Ectodermal cell (in vitro differentiated cells): ENCODE measurements at regions not wholly inside any gene's neighbourhood (a gene's known extent, or its start where the extent isn't known, plus 50 kb on each side); places are given as distances from the start of the nearest gene placed in this dataset.
A peak's percentile ranks its signal among the peaks of the same experiment; 100 is the strongest.

Experiments
- H3K27ac ChIP-seq: 2 replicates; pipeline ENCODE4 v1.7.0; 2013; ENCODE audit warnings: mild to moderate bottlenecking, low read depth, low read length; ENCODE audit not compliant: insufficient read depth, poor library complexity, severe bottlenecking
- H3K27me3 ChIP-seq: 2 replicates; pipeline ENCODE4 v1.7.0; 2013; ENCODE audit warnings: mild to moderate bottlenecking, low read length; ENCODE audit not compliant: insufficient read depth, control insufficient read depth, poor library complexity, severe bottlenecking
- H3K36me3 ChIP-seq: one replicate; pipeline ENCODE4 v1.7.0; 2013; ENCODE audit warnings: low read length; ENCODE audit not compliant: control insufficient read depth, insufficient read depth
- H3K4me1 ChIP-seq: one replicate; pipeline ENCODE4 v1.7.0; 2013; ENCODE audit warnings: low read length; ENCODE audit not compliant: control insufficient read depth, insufficient read depth
- H3K4me3 ChIP-seq: 2 replicates; pipeline ENCODE4 v1.7.0; 2013; ENCODE audit warnings: low read depth, low read length, control low read depth; ENCODE audit not compliant: insufficient read depth
- H3K9me3 ChIP-seq: 2 replicates; pipeline ENCODE4 v1.7.0; 2013; ENCODE audit warnings: mild to moderate bottlenecking, low read length, moderate library complexity; ENCODE audit not compliant: control insufficient read depth
- WGBS, 2 experiments: methylation state at CpG; one replicate each; pipeline ENCODE4 v1.1.7; 2013; ENCODE audit warnings: missing lambda C conversion rate in 2 of 2; 5-methylcytosine and 5-hydroxymethylcytosine counted together

- H3K4me1 ChIP-seq: peaks cover 5% of the 10 kb centered on the region
- no peaks in the 10 kb centered on the region for H3K36me3 ChIP-seq
- no peak overlapping the region for H3K4me3 ChIP-seq
- no peaks in the 10 kb centered on the region for H3K27me3 ChIP-seq
- H3K9me3 ChIP-seq: no peaks in the 10 kb centered on the region
- WGBS, 2 experiments: 90 to 97% methylated on average over 3 of the region's 3 CpGs
- no peak overlapping the region for H3K27ac ChIP-seq
These were observed 358.2 kb upstream of the CLNK start for GRCh38 chr4:11042760-11043159.

GRCh38 chr4:11039634-11040131 lies 355.1 kb upstream of the CLNK start:
- H3K4me3 ChIP-seq: no peak overlapping the region
- peaks cover 7% of the 10 kb centered on the region for H3K4me1 ChIP-seq
- no peaks in the 10 kb centered on the region for H3K27me3 ChIP-seq
- no peaks in the 10 kb centered on the region for H3K9me3 ChIP-seq
- WGBS, 2 experiments: 96 to 97% methylated on average over 8 of the region's 8 CpGs
- H3K36me3 ChIP-seq: no peaks in the 10 kb centered on the region
- no peak overlapping the region for H3K27ac ChIP-seq

- no peaks in the 10 kb centered on the region for H3K36me3 ChIP-seq
- peaks cover 7% of the 10 kb centered on the region for H3K4me1 ChIP-seq
- no peaks in the 10 kb centered on the region for H3K27me3 ChIP-seq
- 93 to 97% methylated on average over 3 to 4 of the region's 4 CpGs for WGBS, 2 experiments
- H3K9me3 ChIP-seq: no peaks in the 10 kb centered on the region
- H3K27ac ChIP-seq: no peak overlapping the region
- no peak overlapping the region for H3K4me3 ChIP-seq
These were observed 354.4 kb upstream of the CLNK start for GRCh38 chr4:11038926-11039325.

- Histone ChIP-seq H3K4me1 (peaks cover 7% of the 10 kb centered on the region), H3K27ac (peak overlapping the region; percentile 4), H3K36me3 (no peaks in the 10 kb centered on the region), H3K4me3 (no peak overlapping the region), H3K27me3 (no peaks in the 10 kb centered on the region), H3K9me3 (no peaks in the 10 kb centered on the region)
- WGBS, 2 experiments: 42 to 68% methylated on average over 1 of the region's 1 CpG
These were observed 353.1 kb upstream of the CLNK start for GRCh38 chr4:11037637-11038036.

- 69 to 72% methylated on average over 3 of the region's 3 CpGs for WGBS, 2 experiments
- Histone ChIP-seq H3K9me3 (no peaks in the 10 kb centered on the region), H3K36me3 (no peaks in the 10 kb centered on the region), H3K4me1 (no peaks in the 10 kb centered on the region), H3K27me3 (no peaks in the 10 kb centered on the region), H3K4me3 (no peak overlapping the region), H3K27ac (no peak overlapping the region)
These were observed 343.8 kb upstream of the CLNK start for GRCh38 chr4:11028334-11028733.

- 91 to 92% methylated on average over 3 of the region's 3 CpGs for WGBS, 2 experiments
These were observed 336.8 kb upstream of the CLNK start for GRCh38 chr4:11021333-11021732.

GRCh38 chr4:11019451-11020240 lies 335.1 kb upstream of the CLNK start:
- H3K4me1 ChIP-seq: no peaks in the 10 kb centered on the region
- no peak overlapping the region for H3K4me3 ChIP-seq
- H3K9me3 ChIP-seq: no peaks in the 10 kb centered on the region
- no peaks in the 10 kb centered on the region for H3K36me3 ChIP-seq
- no peaks in the 10 kb centered on the region for H3K27me3 ChIP-seq
- H3K27ac ChIP-seq: no peak overlapping the region
- WGBS, 2 experiments: 94 to 96% methylated on average over 8 of the region's 8 CpGs

More at GRCh38 chr4:11021333-11021732, 336.8 kb upstream of the CLNK start:
- no peaks in the 10 kb centered on the region for H3K36me3 ChIP-seq
- H3K4me1 ChIP-seq: no peaks in the 10 kb centered on the region
- no peak overlapping the region for H3K27ac ChIP-seq
- H3K4me3 ChIP-seq: no peak overlapping the region
- no peaks in the 10 kb centered on the region for H3K27me3 ChIP-seq
- no peaks in the 10 kb centered on the region for H3K9me3 ChIP-seq

- H3K9me3 ChIP-seq: no peaks in the 10 kb centered on the region
- H3K27me3 ChIP-seq: no peaks in the 10 kb centered on the region
- no peak overlapping the region for H3K27ac ChIP-seq
- H3K4me1 ChIP-seq: no peaks in the 10 kb centered on the region
- no peaks in the 10 kb centered on the region for H3K36me3 ChIP-seq
- H3K4me3 ChIP-seq: no peak overlapping the region
These were observed 329.6 kb upstream of the CLNK start for GRCh38 chr4:11014199-11014598.

- Histone ChIP-seq H3K36me3 (no peaks in the 10 kb centered on the region), H3K4me3 (no peak overlapping the region), H3K27me3 (no peaks in the 10 kb centered on the region), H3K9me3 (no peaks in the 10 kb centered on the region), H3K4me1 (no peaks in the 10 kb centered on the region), H3K27ac (no peak overlapping the region)
- 91 to 92% methylated on average over 3 of the region's 3 CpGs for WGBS, 2 experiments
These were observed 328.6 kb upstream of the CLNK start for GRCh38 chr4:11013094-11013664.

GRCh38 chr4:11011249-11011648 lies 326.7 kb upstream of the CLNK start:
- Histone ChIP-seq H3K9me3 (no peaks in the 10 kb centered on the region), H3K4me3 (no peak overlapping the region), H3K27ac (no peak overlapping the region), H3K4me1 (no peaks in the 10 kb centered on the region), H3K27me3 (no peaks in the 10 kb centered on the region), H3K36me3 (no peaks in the 10 kb centered on the region)
- 87 to 94% methylated on average over 3 of the region's 3 CpGs for WGBS, 2 experiments
